Keratinocyte (primary cell): ENCODE measurements at regions not wholly inside any gene's neighbourhood (a gene's known extent, or its start where the extent isn't known, plus 50 kb on each side); places are given as distances from the start of the nearest gene placed in this dataset.

ENCODE experiments used
- DNase-seq: peaks from one replicate; pipeline ENCODE4 v3.0.0-alpha.2; 2011; ENCODE audit warnings: low read depth, missing footprints, low spot score
- FAIRE-seq: peaks from 2 replicates; lab custom pipeline; 2011; peaks lifted over from hg19 to GRCh38; lab: Jason Lieb, UNC
- H2AFZ ChIP-seq: 2 replicates; pipeline ENCODE4 v1.6.0; 2012; ENCODE audit warnings: low read length, control low read depth, inconsistent platforms; ENCODE audit not compliant: control insufficient read depth
- H3K27ac ChIP-seq: 2 replicates; pipeline ENCODE4 v1.5.1; 2011; ENCODE audit warnings: low read length; ENCODE audit not compliant: control insufficient read depth, insufficient read depth
- H3K27me3 ChIP-seq: 3 replicates; pipeline ENCODE4 v1.6.0; 2011; ENCODE audit warnings: low read length; ENCODE audit not compliant: control insufficient read depth, insufficient read depth; ENCODE audit errors: extremely low read depth
- H3K36me3 ChIP-seq, 2 experiments: 2 replicates in 1 of 2; 3 replicates in 1 of 2; pipeline ENCODE4 v1.5.1; 2011; ENCODE audit warnings: low read length in 2 of 2, mild to moderate bottlenecking in 1 of 2; ENCODE audit not compliant: control insufficient read depth in 2 of 2, insufficient read depth in 2 of 2; ENCODE audit errors: extremely low read depth in 1 of 2
- H3K4me1 ChIP-seq: 3 replicates; pipeline ENCODE4 v1.5.1; 2011; ENCODE audit warnings: low read length; ENCODE audit not compliant: control insufficient read depth, insufficient read depth; ENCODE audit errors: extremely low read depth
- H3K4me2 ChIP-seq: 3 replicates; pipeline ENCODE4 v1.6.0; 2011; ENCODE audit warnings: low read depth, low read length; ENCODE audit not compliant: control insufficient read depth, insufficient read depth; ENCODE audit errors: extremely low read depth
- H3K4me3 ChIP-seq, 3 experiments: fragments of 200-600 bp in 1 of 3; sonication (generic) in 1 of 3; 2 replicates in 2 of 3; 3 replicates in 1 of 3; pipeline ENCODE4 v1.5.1; 2011 to 2016; ENCODE audit warnings: low read length in 3 of 3, mild to moderate bottlenecking in 3 of 3, control low read depth in 2 of 3, inconsistent platforms in 1 of 3, low read depth in 1 of 3, mixed read lengths in 1 of 3, mixed run types in 1 of 3, moderate library complexity in 1 of 3; ENCODE audit not compliant: control insufficient read depth in 2 of 3, insufficient read depth in 2 of 3; ENCODE audit errors: extremely low read depth in 1 of 3
- H3K79me2 ChIP-seq: 2 replicates; pipeline ENCODE4 v1.6.0; 2012; ENCODE audit warnings: low read length; ENCODE audit not compliant: control insufficient read depth, insufficient read depth
- H3K9ac ChIP-seq: 3 replicates; pipeline ENCODE4 v1.6.0; 2011; ENCODE audit warnings: low read length; ENCODE audit not compliant: control insufficient read depth, insufficient read depth; ENCODE audit errors: extremely low read depth
- H3K9me1 ChIP-seq: 3 replicates; pipeline ENCODE4 v1.6.0; 2011; ENCODE audit warnings: low read length; ENCODE audit not compliant: control insufficient read depth, insufficient read depth; ENCODE audit errors: extremely low read depth
- H3K9me3 ChIP-seq: 2 replicates; pipeline ENCODE4 v1.5.1; 2012; ENCODE audit warnings: low read depth, low read length; ENCODE audit not compliant: control insufficient read depth
- H4K20me1 ChIP-seq: 3 replicates; pipeline ENCODE4 v1.6.0; 2011; ENCODE audit warnings: low read length; ENCODE audit not compliant: control insufficient read depth, insufficient read depth; ENCODE audit errors: extremely low read depth
- EZH2 ChIP-seq: IDR thresholded peaks from one replicate; pipeline ENCODE4 v1.6.1; 2012; ENCODE audit warnings: inconsistent platforms, mild to moderate bottlenecking, low read length, moderate library complexity
- dilution Hi-C: fragments of 300-500 bp; cut with MboI; formaldehyde crosslinking; loops from one replicate; pipeline ENCODE4 v1.7.0; 2020; ENCODE audit warnings: low sequenced_read_pairs; ENCODE audit not compliant: extremely low pct_ligation_motif_present
- TF ChIP-seq, protein P1 (sequence below), 3 experiments: IDR thresholded peaks in 1 of 3; conservative IDR thresholded peaks in 1 of 3; optimal IDR thresholded peaks in 1 of 3; 2 replicates in 2 of 3; 3 replicates in 1 of 3; pipeline versions ENCODE3 to v1.5.1; 2011; ENCODE audit warnings: low read length in 3 of 3, mild to moderate bottlenecking in 3 of 3, moderate library complexity in 2 of 3, control low read depth in 1 of 3, inconsistent platforms in 1 of 3; ENCODE audit not compliant: insufficient read depth in 2 of 3; ENCODE audit errors: extremely low read depth in 1 of 3

DNA sequence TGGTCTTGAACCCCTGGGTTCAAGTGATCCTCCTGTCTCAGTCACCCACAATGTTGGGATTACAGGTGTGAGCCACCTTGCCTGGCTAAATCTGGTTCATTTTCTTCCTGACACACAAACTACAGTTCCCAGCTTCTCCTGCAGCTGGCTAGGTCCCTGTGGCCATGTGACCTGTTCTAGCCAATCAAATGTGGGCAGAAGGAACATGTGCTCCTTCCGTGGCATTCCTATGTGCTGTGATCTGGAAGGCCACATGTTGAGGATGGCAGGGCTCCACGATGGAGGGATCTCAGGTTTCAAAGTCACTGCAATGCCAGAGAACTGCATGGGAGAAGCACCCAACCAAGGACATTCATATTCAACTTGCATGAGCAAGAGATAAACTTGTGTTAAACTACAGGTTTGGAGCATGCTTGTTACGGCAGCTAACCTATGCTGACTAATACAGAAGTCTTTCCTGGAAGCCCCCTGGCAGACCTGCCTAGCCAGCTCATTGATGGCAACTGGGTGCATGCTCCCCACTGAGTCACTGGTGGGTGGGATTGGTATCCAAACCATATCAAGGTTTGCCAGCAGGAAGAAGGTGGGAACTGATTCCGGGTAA, 86.0 kb downstream of the RPS6KA4 start:
- H2AFZ ChIP-seq, result no peak overlapping the region
- DNase-seq, result no peak
- peaks cover 13% of the 10 kb centered on the region for H3K4me1 ChIP-seq
- H3K27ac ChIP-seq, result no peak overlapping the region
- no peak overlapping the region for H3K4me2 ChIP-seq
- peaks cover 2% of the 10 kb centered on the region for H3K9me3 ChIP-seq
- no peaks in the 10 kb centered on the region for H4K20me1 ChIP-seq
- H3K79me2 ChIP-seq, result no peaks in the 10 kb centered on the region
- FAIRE-seq, result no peak
- no peaks in the 10 kb centered on the region for H3K9me1 ChIP-seq
- no peaks in the 10 kb centered on the region for H3K36me3 ChIP-seq
- H3K4me3 ChIP-seq, result no peak overlapping the region
- dilution Hi-C loops, result no loop called here
- no peak for TF ChIP-seq EZH2
- TF ChIP-seq, protein P1, sequence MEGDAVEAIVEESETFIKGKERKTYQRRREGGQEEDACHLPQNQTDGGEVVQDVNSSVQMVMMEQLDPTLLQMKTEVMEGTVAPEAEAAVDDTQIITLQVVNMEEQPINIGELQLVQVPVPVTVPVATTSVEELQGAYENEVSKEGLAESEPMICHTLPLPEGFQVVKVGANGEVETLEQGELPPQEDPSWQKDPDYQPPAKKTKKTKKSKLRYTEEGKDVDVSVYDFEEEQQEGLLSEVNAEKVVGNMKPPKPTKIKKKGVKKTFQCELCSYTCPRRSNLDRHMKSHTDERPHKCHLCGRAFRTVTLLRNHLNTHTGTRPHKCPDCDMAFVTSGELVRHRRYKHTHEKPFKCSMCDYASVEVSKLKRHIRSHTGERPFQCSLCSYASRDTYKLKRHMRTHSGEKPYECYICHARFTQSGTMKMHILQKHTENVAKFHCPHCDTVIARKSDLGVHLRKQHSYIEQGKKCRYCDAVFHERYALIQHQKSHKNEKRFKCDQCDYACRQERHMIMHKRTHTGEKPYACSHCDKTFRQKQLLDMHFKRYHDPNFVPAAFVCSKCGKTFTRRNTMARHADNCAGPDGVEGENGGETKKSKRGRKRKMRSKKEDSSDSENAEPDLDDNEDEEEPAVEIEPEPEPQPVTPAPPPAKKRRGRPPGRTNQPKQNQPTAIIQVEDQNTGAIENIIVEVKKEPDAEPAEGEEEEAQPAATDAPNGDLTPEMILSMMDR (optimal IDR thresholded peaks at IDR 0.05 in 1 of 3, IDR thresholded peaks at IDR 0.05 in 1 of 3, conservative IDR thresholded peaks at IDR 0.05 in 1 of 3; ENCODE audit: extremely low read depth in 1 of 3, insufficient read depth in 2 of 3, low read length in 3 of 3), result no peak
- H3K9ac ChIP-seq, result no peak overlapping the region
- peaks cover 2% of the 10 kb centered on the region for H3K27me3 ChIP-seq

DNA sequence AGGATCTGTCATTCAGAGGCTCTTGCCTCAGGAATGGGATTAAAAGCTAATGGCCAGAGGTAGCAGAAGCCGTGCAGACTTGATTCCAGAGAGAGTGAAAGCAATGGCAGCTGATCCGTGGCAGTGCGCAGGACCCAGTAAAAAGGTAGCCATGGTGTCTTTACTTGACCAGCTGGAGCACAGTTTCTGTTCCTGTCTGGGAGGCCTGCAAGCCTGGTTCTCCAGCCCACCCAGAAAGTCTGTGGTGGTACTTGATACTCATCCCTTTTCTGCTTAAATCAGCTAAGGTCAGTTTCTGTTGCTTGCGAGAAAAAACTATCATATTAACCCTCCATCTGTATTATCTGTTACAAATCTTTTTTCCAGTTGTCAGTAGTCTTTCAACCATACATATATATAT, 86.7 kb downstream of the RPS6KA4 start:
- dilution Hi-C loops, result no loop called here
- no peak for FAIRE-seq
- no peak for TF ChIP-seq EZH2
- TF ChIP-seq, protein P1 (optimal IDR thresholded peaks at IDR 0.05 in 1 of 3, IDR thresholded peaks at IDR 0.05 in 1 of 3, conservative IDR thresholded peaks at IDR 0.05 in 1 of 3; ENCODE audit: extremely low read depth in 1 of 3, insufficient read depth in 2 of 3, low read length in 3 of 3), result no peak
- Histone ChIP-seq H3K79me2 (no peaks in the 10 kb centered on the region), H3K9me1 (no peaks in the 10 kb centered on the region), H3K27ac (no peak overlapping the region), H3K9ac (no peak overlapping the region), H4K20me1 (no peaks in the 10 kb centered on the region), H3K27me3 (peaks cover 5% of the 10 kb centered on the region), H3K9me3 (peaks cover 2% of the 10 kb centered on the region), H3K36me3 (no peaks in the 10 kb centered on the region), H3K4me1 (peaks cover 13% of the 10 kb centered on the region), H3K4me3 (no peak overlapping the region), H3K4me2 (no peak overlapping the region), H2AFZ (no peak overlapping the region)
- no peak for DNase-seq
